CD14-positive monocyte (primary cell): ENCODE measurements at regions not wholly inside any gene's neighbourhood (a gene's known extent, or its start where the extent isn't known, plus 50 kb on each side); places are given as distances from the start of the nearest gene placed in this dataset.

ENCODE experiments used
- DNase-seq, 3 donors: peaks; one replicate each; pipeline ENCODE4 v3.0.0-alpha.2; 2011 to 2022
- H2AFZ ChIP-seq: 2 replicates; pipeline ENCODE4 v1.6.0; 2012; ENCODE audit warnings: mild to moderate bottlenecking, low read depth, low read length, inconsistent platforms; ENCODE audit not compliant: insufficient read depth, poor library complexity, severe bottlenecking
- H3K27ac ChIP-seq, 2 donors: 1 replicate in 1 of 2; 2 replicates in 1 of 2; pipeline ENCODE4 v1.5.1; 2012 to 2013; ENCODE audit warnings: low read length in 2 of 2, control low read depth in 1 of 2, inconsistent platforms in 1 of 2, low read depth in 1 of 2, mild to moderate bottlenecking in 1 of 2
- H3K27me3 ChIP-seq, 2 donors: one replicate each; pipeline versions ENCODE4 v1.6.0 to v1.6.1; 2011 to 2013; ENCODE audit warnings: low read length in 2 of 2; ENCODE audit not compliant: control insufficient read depth in 2 of 2, insufficient read depth in 2 of 2
- H3K36me3 ChIP-seq, 2 donors: replicated peaks in 1 of 2; 1 replicate in 1 of 2; 2 replicates in 1 of 2; pipeline versions ENCODE4 v1.5.1 to v1.6.1; 2012 to 2013; ENCODE audit warnings: low read length in 2 of 2, control low read depth in 1 of 2, inconsistent platforms in 1 of 2, mild to moderate bottlenecking in 1 of 2; ENCODE audit not compliant: insufficient read depth in 2 of 2, control insufficient read depth in 1 of 2
- H3K4me1 ChIP-seq, 2 donors: 1 replicate in 1 of 2; 2 replicates in 1 of 2; pipeline versions ENCODE4 v1.5.1 to v1.6.1; 2012 to 2013; ENCODE audit warnings: low read length in 2 of 2, control low read depth in 1 of 2, inconsistent platforms in 1 of 2, mild to moderate bottlenecking in 1 of 2, moderate library complexity in 1 of 2; ENCODE audit not compliant: insufficient read depth in 2 of 2, control insufficient read depth in 1 of 2
- H3K4me2 ChIP-seq: replicated peaks from 2 replicates; pipeline ENCODE3; 2012; ENCODE audit warnings: low read length, moderate library complexity, mild to moderate bottlenecking; ENCODE audit not compliant: poor library complexity, severe bottlenecking; ENCODE audit errors: extremely low read depth
- H3K4me3 ChIP-seq, 3 experiments: fragments of 200-600 bp in 1 of 3; sonication (generic) in 1 of 3; replicated peaks in 1 of 3; 1 replicate in 2 of 3; 2 replicates in 1 of 3; pipeline ENCODE4 v1.5.1; 2011 to 2013; ENCODE audit warnings: low read length in 3 of 3, mild to moderate bottlenecking in 3 of 3, control low read depth in 2 of 3, low read depth in 2 of 3, inconsistent platforms in 1 of 3, moderate library complexity in 1 of 3
- H3K79me2 ChIP-seq: 2 replicates; pipeline ENCODE4 v1.6.0; 2012; ENCODE audit warnings: mild to moderate bottlenecking, control low read depth, inconsistent platforms, low read length, moderate library complexity; ENCODE audit not compliant: insufficient read depth
- H3K9ac ChIP-seq: 2 replicates; pipeline ENCODE4 v1.6.0; 2017; ENCODE audit warnings: low read length, mild to moderate bottlenecking; ENCODE audit not compliant: insufficient read depth, poor library complexity, severe bottlenecking
- H3K9me3 ChIP-seq, 2 donors: replicated peaks in 1 of 2; 1 replicate in 1 of 2; 2 replicates in 1 of 2; pipeline versions ENCODE4 v1.5.1 to v1.6.1; 2012 to 2013; ENCODE audit warnings: low read length in 2 of 2, control low read depth in 1 of 2; ENCODE audit not compliant: control insufficient read depth in 1 of 2, insufficient read depth in 1 of 2
- H4K20me1 ChIP-seq: 2 replicates; pipeline ENCODE4 v1.6.0; 2012; ENCODE audit warnings: mild to moderate bottlenecking, low read length, control low read depth, moderate library complexity; ENCODE audit not compliant: insufficient read depth
- H3K27ac Mint-ChIP-seq, 7 donors: one replicate each; pipeline ENCODE4 v1.8.0; 2020; ENCODE audit warnings: mild to moderate bottlenecking in 7 of 7, mixed read lengths in 7 of 7, moderate library complexity in 6 of 7, inconsistent platforms in 2 of 7
- H3K27me3 Mint-ChIP-seq, 3 donors: one replicate each; pipeline ENCODE4 v1.8.0; 2021 to 2022; ENCODE audit warnings: low read depth in 3 of 3, mild to moderate bottlenecking in 3 of 3, mixed read lengths in 3 of 3, moderate library complexity in 3 of 3, inconsistent platforms in 1 of 3
- H3K36me3 Mint-ChIP-seq, 2 donors: one replicate each; pipeline ENCODE4 v1.8.0; 2020; ENCODE audit warnings: mixed read lengths in 2 of 2, inconsistent platforms in 1 of 2, mild to moderate bottlenecking in 1 of 2
- H3K4me1 Mint-ChIP-seq: one replicate; pipeline ENCODE4 v1.8.0; 2020; ENCODE audit warnings: mild to moderate bottlenecking, mixed read lengths
- H3K4me3 Mint-ChIP-seq, 2 donors: one replicate each; pipeline ENCODE4 v1.8.0; 2020; ENCODE audit warnings: mild to moderate bottlenecking in 2 of 2, mixed read lengths in 2 of 2, moderate library complexity in 1 of 2
- H3K9me3 Mint-ChIP-seq, 7 donors: one replicate each; pipeline ENCODE4 v1.8.0; 2020 to 2022; ENCODE audit warnings: mixed read lengths in 7 of 7, mild to moderate bottlenecking in 6 of 7, moderate library complexity in 6 of 7, inconsistent platforms in 2 of 7
- CTCF ChIP-seq: fragments of 200-600 bp; IDR thresholded peaks from one replicate; pipeline ENCODE4 v1.8.0; 2022; ENCODE audit warnings: antibody characterized with exemption, mild to moderate bottlenecking
- WGBS: methylation state at CpG from one replicate; pipeline ENCODE4 v1.1.5; 2013; ENCODE audit warnings: missing lambda C conversion rate; ENCODE audit not compliant: insufficient coverage; 5-methylcytosine and 5-hydroxymethylcytosine counted together
- intact Hi-C, 2 donors: fragments of 100-400 bp; cut with micrococcal nuclease; formaldehyde crosslinking; loops; one replicate each; pipeline versions ENCODE4 v1.15.0 to v1.15.1; 2023

GRCh38 chr2:39837856-39838453 lies 58.9 kb upstream of the THUMPD2 start:
- H3K27ac ChIP-seq, result no peak overlapping the region
- WGBS, result 89% methylated on average over 4 of the region's 6 CpGs
- Mint-ChIP-seq H3K9me3 (peaks cover 6 to 22% (median 17%) of the 10 kb centered on the region in 7 donors), H3K27ac (no peak overlapping the region), H3K4me3 (no peak overlapping the region), H3K4me1 (no peaks in the 10 kb centered on the region), H3K36me3 (no peaks in the 10 kb centered on the region), H3K27me3 (peaks cover 0 to 3% (median 0%) of the 10 kb centered on the region in 3 donors)
- H3K27me3 ChIP-seq, result no peaks in the 10 kb centered on the region
- no peak overlapping the region for H3K9ac ChIP-seq
- no peak overlapping the region for H3K4me3 ChIP-seq
- DNase-seq, result no peak
- no peaks in the 10 kb centered on the region for H3K4me1 ChIP-seq
- H4K20me1 ChIP-seq, result no peaks in the 10 kb centered on the region
- TF ChIP-seq CTCF, result peak; percentile 64
- no peak overlapping the region for H3K4me2 ChIP-seq
- no peaks in the 10 kb centered on the region for H3K36me3 ChIP-seq
- no peaks in the 10 kb centered on the region for H3K79me2 ChIP-seq
- intact Hi-C loops, result no loop called here
- no peak overlapping the region for H2AFZ ChIP-seq
- peaks cover 12 to 23% of the 10 kb centered on the region in 2 donors for H3K9me3 ChIP-seq

GRCh38 chr2:39836638-39837037 lies 57.6 kb upstream of the THUMPD2 start:
- no peak overlapping the region for H3K4me3 Mint-ChIP-seq
- no peak overlapping the region for H3K4me3 ChIP-seq

More at GRCh38 chr2:39836638-39837037, 57.6 kb upstream of the THUMPD2 start:
- Histone ChIP-seq H3K4me1 (no peaks in the 10 kb centered on the region), H3K4me2 (no peak overlapping the region), H3K9me3 (peaks cover 12 to 23% of the 10 kb centered on the region in 2 donors), H3K27me3 (no peaks in the 10 kb centered on the region), H4K20me1 (no peaks in the 10 kb centered on the region), H3K27ac (no peak overlapping the region), H3K9ac (no peak overlapping the region), H2AFZ (no peak overlapping the region), H3K79me2 (no peaks in the 10 kb centered on the region), H3K36me3 (no peaks in the 10 kb centered on the region)
- Mint-ChIP-seq H3K9me3 (peaks cover 6 to 22% (median 17%) of the 10 kb centered on the region in 7 donors), H3K27me3 (peaks cover 0 to 3% (median 0%) of the 10 kb centered on the region in 3 donors), H3K36me3 (no peaks in the 10 kb centered on the region), H3K4me1 (no peaks in the 10 kb centered on the region), H3K27ac (no peak overlapping the region)
- intact Hi-C loops, result no loop called here
- WGBS, result 100% methylated on average over 1 of the region's 3 CpGs
- DNase-seq, result no peak
- no peak for TF ChIP-seq CTCF
